NOMO-1 treated with DMSO at 0.1 percent for 48 hours (cell line): ENCODE measurements at regions not wholly inside any gene's neighbourhood (a gene's known extent, or its start where the extent isn't known, plus 50 kb on each side); places are given as distances from the start of the nearest gene placed in this dataset.

ENCODE experiments used
- DNase-seq: peaks from one replicate; lab custom pipeline; 2025; ENCODE audit not compliant: unreplicated experiment; lab: John Stamatoyannopoulos, UW

DNA sequence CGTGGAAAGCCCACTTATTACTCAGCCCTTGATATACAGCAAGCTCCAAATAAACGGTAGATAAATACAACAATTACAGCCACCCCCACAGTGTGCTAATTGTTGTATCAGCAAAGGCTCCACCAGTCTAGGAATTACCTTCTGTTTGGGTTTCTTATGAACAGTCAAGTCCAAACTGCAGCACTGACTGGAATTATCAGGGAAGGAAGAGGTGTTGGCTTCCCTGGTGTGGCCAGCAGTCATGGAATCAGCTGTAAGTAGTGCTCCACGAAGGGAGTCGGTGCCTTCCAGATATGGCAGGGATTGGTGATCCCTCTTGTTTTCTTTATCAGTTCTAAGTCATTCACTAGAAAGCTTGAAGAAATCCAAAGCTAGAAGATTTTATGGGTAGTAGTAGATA is 209.1 kb downstream of the SNX19 start:
- DNase-seq: no peak

DNA sequence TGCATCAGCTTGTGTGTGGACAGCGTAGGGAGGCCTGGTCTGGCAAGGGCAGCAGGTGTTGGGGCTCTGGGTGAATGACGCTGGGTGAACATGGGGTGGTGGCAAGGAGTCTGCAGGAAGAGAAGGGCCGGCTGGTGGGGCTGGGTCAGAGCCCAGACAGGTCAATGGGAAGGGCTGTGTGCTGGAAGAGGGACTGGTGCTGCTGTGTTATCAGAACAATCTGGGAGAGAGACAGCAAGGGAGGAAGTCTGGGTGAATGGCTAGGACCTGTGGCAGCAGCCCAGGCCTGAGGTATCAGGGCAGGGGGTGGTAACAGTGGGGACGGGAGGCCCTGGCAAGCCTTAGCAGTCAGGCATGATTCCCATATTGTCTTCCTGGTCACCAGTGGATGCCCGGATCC is 206.7 kb downstream of the SNX19 start:
- DNase-seq: no peak

- DNase-seq: no peak
Observed at GRCh38 chr11:130710021-130710420, 206.3 kb downstream of the SNX19 start.

DNA sequence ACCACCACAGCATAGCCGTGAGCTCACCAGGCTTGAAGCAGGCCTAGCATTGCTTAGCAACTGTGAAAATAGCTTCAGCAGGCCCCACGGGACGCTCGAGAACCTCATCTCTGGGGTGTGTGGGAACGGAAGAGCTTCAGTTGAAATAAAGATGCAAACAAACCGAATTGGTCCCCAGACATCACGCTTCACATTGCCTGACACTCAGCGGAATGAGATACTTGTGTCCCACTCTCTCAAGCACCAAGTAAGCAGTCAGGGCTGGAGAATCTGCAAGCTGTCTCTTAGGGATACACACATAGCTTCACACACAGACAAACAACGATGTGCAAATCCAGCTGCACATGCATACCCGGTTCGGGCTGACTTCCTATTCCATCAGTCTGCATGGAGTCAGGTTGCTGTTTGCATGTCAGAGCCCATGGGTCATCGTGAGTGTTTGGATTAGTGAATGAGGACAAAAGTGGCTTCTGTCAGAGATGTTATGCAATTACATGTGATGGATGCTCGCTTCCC is 205.7 kb downstream of the SNX19 start:
- no peak for DNase-seq

DNA sequence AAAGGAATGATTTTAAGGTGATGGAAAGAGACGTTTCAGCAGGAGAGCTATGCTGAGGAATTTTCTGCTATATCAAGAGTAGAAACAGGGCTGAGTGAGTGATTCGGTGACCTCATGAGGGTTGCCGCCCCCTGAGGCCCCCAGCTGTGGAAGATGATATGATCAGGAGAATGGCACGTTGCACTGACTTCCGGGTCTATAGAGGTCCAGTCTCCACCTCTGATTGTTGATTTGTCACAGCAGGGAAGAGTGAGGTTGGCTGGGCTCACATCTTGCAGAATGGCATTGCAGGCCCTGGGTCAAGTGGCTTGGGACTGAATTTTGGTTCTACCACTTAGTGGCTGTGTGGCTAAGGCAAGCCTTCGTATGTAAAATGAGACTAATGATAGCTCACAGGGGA is 205.1 kb downstream of the SNX19 start:
- DNase-seq: no peak

DNA sequence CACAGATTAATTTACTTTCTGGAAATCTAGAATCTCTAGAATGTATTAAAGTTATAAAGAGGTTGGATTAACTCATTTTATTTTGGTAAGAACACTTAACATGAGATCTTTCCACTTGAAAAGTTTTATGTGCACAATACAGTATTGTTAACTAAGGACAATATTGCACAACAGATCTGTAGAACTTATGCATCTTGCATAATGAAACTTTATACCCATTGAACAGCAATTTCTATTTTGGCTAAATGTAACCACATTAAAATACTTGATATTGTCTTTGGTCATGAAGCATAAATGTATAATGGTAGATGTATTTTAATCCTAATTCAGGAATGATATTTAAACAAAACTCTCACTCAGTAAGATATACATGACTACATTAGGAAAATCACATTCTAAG is 203.8 kb downstream of the SNX19 start:
- DNase-seq: no peak

GRCh38 chr11:130715085-130715876 is 201.0 kb downstream of the SNX19 start:
- DNase-seq: no peak

GRCh38 chr11:130715877-130716220 is 200.4 kb downstream of the SNX19 start:
- DNase-seq: no peak

DNA sequence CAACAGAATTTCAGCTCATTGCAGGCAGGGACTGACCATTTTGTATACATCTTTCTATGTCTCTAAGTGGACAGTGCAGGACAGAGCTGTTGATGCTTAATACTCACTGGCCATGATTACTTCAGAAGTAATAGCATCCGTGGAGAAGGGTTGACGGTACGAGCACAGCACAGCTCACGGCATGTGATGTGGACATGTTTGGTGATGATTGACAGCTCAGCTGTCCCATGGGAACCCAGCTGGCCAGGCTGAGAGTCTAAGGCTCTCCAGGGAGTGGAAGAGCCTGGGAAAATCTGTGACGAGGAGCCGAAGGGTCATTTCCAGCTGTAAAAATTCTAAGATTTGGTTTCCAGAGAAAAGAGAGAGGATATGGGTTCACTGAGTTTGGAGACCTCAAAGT is 198.2 kb downstream of the SNX19 start:
- no peak for DNase-seq

DNA sequence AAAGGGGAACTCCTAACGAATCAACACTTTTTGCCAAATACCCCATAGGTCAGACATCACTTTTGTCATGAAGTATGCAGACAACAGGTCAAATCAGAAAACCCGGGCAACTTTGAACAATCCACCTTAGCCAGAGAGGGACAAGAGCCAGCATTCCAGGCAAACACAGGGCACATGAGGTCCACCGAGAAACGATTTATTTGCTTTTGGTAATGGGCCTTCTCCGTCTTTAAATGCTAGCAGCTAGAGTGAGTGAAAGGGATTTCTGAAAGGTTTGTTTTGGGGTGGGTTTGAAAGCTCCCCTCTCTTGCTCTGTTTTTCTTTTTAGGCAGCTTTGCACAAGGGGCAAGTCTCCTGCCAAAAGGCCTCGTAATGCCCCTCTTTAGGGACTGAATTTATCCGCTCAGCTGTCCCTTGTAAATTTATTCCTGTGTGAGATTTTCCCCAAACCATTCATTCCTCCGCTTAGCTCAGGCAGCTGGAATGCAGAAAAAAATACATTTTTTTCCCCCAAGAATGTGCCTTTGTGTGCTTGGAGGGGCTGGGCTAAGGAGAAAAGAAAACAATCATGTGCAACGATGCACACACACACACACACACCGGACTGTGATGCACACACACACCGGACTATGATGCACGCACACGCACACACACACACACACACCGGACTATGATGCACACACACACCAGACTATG is 196.9 kb downstream of the SNX19 start:
- DNase-seq: no peak

DNA sequence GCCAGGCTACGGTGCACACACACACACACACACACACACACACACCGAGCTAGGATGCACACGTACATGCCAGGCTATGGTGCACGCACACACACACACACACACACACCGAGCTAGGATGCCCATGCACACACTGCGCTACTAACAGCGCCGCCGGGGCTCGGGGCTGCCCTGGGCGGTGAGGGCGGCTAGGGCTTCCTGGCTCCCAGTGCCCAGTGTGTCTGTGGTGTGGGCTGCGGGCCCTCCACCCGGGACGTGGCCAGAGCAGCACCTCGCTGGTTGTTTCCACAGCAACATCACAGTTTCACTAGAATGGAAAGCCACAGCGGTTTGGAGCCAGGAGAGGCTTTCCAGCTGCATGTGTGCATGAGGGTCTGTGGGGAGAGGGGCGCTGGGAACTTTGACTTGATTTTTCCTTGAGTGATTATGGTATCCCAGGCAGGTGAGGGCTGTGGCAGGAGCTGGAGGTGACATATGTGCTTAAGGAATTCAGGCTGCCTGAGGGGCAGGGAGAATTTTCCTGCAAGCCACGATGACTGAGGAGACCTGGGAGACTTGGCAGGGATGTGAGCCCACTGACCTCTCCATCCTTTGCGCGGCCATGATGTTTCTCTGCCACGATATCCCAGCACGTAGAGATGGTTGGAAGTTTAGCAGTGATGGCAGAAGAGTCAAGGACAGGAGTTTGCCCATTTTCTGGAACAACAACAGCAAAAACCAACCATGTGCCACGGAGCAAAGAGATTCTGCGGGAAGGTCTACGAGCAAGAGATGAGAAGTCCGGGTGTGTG is 195.9 kb downstream of the SNX19 start:
- no peak for DNase-seq

- no peak for DNase-seq
Observed at GRCh38 chr11:130721023-130721681, 195.1 kb downstream of the SNX19 start.

GRCh38 chr11:130721736-130722135 is 194.5 kb downstream of the SNX19 start:
- DNase-seq: no peak

GRCh38 chr11:130722401-130722800 is 193.9 kb downstream of the SNX19 start:
- no peak for DNase-seq

- no peak for DNase-seq
Observed at GRCh38 chr11:130725421-130726233, 190.7 kb downstream of the SNX19 start.

- DNase-seq: no peak
Observed at GRCh38 chr11:130726234-130727037, 189.8 kb downstream of the SNX19 start.

GRCh38 chr11:130727157-130728119 is 188.8 kb downstream of the SNX19 start:
- no peak for DNase-seq
